ENCODE measurements at regions not wholly inside any gene's neighbourhood (a gene's known extent, or its start where the extent isn't known, plus 50 kb on each side); places are given as distances from the start of the nearest gene placed in this dataset.
A peak's percentile ranks its signal among the peaks of the same experiment; 100 is the strongest.

- no peak for TF ChIP-seq HNF4G (IDR thresholded peaks at IDR 0.05)
- no peak for TF ChIP-seq RAD21 (IDR thresholded peaks at IDR 0.05)
- 99% methylated on average over 3 of the region's 3 CpGs for WGBS
- no peak overlapping the region for H3K9ac ChIP-seq (ENCODE audit: low read depth in 1 of 2, low read length in 2 of 2)
Observed at GRCh38 chr3:177557548-177557947, 360.3 kb upstream of the TBL1XR1 start.

GRCh38 chr3:177561365-177561764 is 364.1 kb upstream of the TBL1XR1 start:
- no peak overlapping the region for H3K9ac ChIP-seq (ENCODE audit: low read depth in 1 of 2, low read length in 2 of 2)
- H3K36me3 ChIP-seq (ENCODE audit: control insufficient read depth in 4 of 4, insufficient read depth in 3 of 4, low read depth in 1 of 4, low read length in 3 of 4), result no peaks in the 10 kb centered on the region
- WGBS, result 96% methylated on average over 5 of the region's 5 CpGs
- H3K27ac ChIP-seq (ENCODE audit: low read depth in 1 of 2, low read length in 2 of 2), result no peak overlapping the region
- no peaks in the 10 kb centered on the region for H3K27me3 ChIP-seq (ENCODE audit: control insufficient read depth in 4 of 4, insufficient read depth in 4 of 4, low read length in 3 of 4)
- DNase-seq (ENCODE audit: low spot score), result no peak
- no peak overlapping the region for H3K4me3 ChIP-seq (ENCODE audit: low read depth in 1 of 3, low read length in 3 of 3)
- H3K4me1 ChIP-seq (ENCODE audit: control insufficient read depth in 4 of 4, insufficient read depth in 4 of 4, low read length in 3 of 4), result no peaks in the 10 kb centered on the region
- H3K9me3 ChIP-seq (ENCODE audit: control insufficient read depth in 4 of 4, low read length in 3 of 4), result no peaks in the 10 kb centered on the region
- TF ChIP-seq EGR1 (IDR thresholded peaks at IDR 0.05; ENCODE audit: low read depth in 2 of 2), result no peak
- TF ChIP-seq RAD21 (IDR thresholded peaks at IDR 0.05), result peak in 1 of 2 donors; percentile 15

More at GRCh38 chr3:177557548-177557947, 360.3 kb upstream of the TBL1XR1 start:
- H3K4me3 ChIP-seq (ENCODE audit: low read depth in 1 of 3, low read length in 3 of 3), result no peak overlapping the region
- H3K27me3 ChIP-seq (ENCODE audit: control insufficient read depth in 4 of 4, insufficient read depth in 4 of 4, low read length in 3 of 4), result no peaks in the 10 kb centered on the region
- no peaks in the 10 kb centered on the region for H3K9me3 ChIP-seq (ENCODE audit: control insufficient read depth in 4 of 4, low read length in 3 of 4)
- H3K4me1 ChIP-seq (ENCODE audit: control insufficient read depth in 4 of 4, insufficient read depth in 4 of 4, low read length in 3 of 4), result no peaks in the 10 kb centered on the region
- DNase-seq (ENCODE audit: low spot score), result no peak
- no peaks in the 10 kb centered on the region for H3K36me3 ChIP-seq (ENCODE audit: control insufficient read depth in 4 of 4, insufficient read depth in 3 of 4, low read depth in 1 of 4, low read length in 3 of 4)
- no peak overlapping the region for H3K27ac ChIP-seq (ENCODE audit: low read depth in 1 of 2, low read length in 2 of 2)

GRCh38 chr3:177561769-177562392 is 364.6 kb upstream of the TBL1XR1 start:
- Histone ChIP-seq H3K9ac (ENCODE audit: low read depth in 1 of 2, low read length in 2 of 2) (no peak overlapping the region), H3K27me3 (ENCODE audit: control insufficient read depth in 4 of 4, insufficient read depth in 4 of 4, low read length in 3 of 4) (no peaks in the 10 kb centered on the region), H3K36me3 (ENCODE audit: control insufficient read depth in 4 of 4, insufficient read depth in 3 of 4, low read depth in 1 of 4, low read length in 3 of 4) (no peaks in the 10 kb centered on the region), H3K4me1 (ENCODE audit: control insufficient read depth in 4 of 4, insufficient read depth in 4 of 4, low read length in 3 of 4) (no peaks in the 10 kb centered on the region), H3K9me3 (ENCODE audit: control insufficient read depth in 4 of 4, low read length in 3 of 4) (no peaks in the 10 kb centered on the region), H3K4me3 (ENCODE audit: low read depth in 1 of 3, low read length in 3 of 3) (no peak overlapping the region), H3K27ac (ENCODE audit: low read depth in 1 of 2, low read length in 2 of 2) (no peak overlapping the region)
- TF ChIP-seq RAD21 (IDR thresholded peaks at IDR 0.05), result no peak
- DNase-seq (ENCODE audit: low spot score), result no peak
- 96% methylated on average over 8 of the region's 8 CpGs for WGBS

GRCh38 chr3:177563243-177563780 is 366.0 kb upstream of the TBL1XR1 start:
- 66% methylated on average over 3 of the region's 3 CpGs for WGBS
- TF ChIP-seq REST (IDR thresholded peaks at IDR 0.05) (no peak), RAD21 (IDR thresholded peaks at IDR 0.05) (no peak), FOXA1 (IDR thresholded peaks at IDR 0.05) (no peak), ZBTB33 (IDR thresholded peaks at IDR 0.05) (no peak), JUND (IDR thresholded peaks at IDR 0.05) (no peak), YY1 (IDR thresholded peaks at IDR 0.05) (no peak), GABPA (IDR thresholded peaks at IDR 0.05 in 1 of 2, conservative IDR thresholded peaks at IDR 0.05 in 1 of 2) (no peak)
- H3K9ac ChIP-seq (ENCODE audit: low read depth in 1 of 2, low read length in 2 of 2), result no peak overlapping the region
- H3K9me3 ChIP-seq (ENCODE audit: control insufficient read depth in 4 of 4, low read length in 3 of 4), result no peaks in the 10 kb centered on the region
- no peaks in the 10 kb centered on the region for H3K27me3 ChIP-seq (ENCODE audit: control insufficient read depth in 4 of 4, insufficient read depth in 4 of 4, low read length in 3 of 4)
- H3K27ac ChIP-seq (ENCODE audit: low read depth in 1 of 2, low read length in 2 of 2), result no peak overlapping the region
- no peak overlapping the region for H3K4me3 ChIP-seq (ENCODE audit: low read depth in 1 of 3, low read length in 3 of 3)
- H3K36me3 ChIP-seq (ENCODE audit: control insufficient read depth in 4 of 4, insufficient read depth in 3 of 4, low read depth in 1 of 4, low read length in 3 of 4), result no peaks in the 10 kb centered on the region
- no peak for DNase-seq (ENCODE audit: low spot score)
- no peaks in the 10 kb centered on the region for H3K4me1 ChIP-seq (ENCODE audit: control insufficient read depth in 4 of 4, insufficient read depth in 4 of 4, low read length in 3 of 4)
